ENCODE measurements at regions not wholly inside any gene's neighbourhood (a gene's known extent, or its start where the extent isn't known, plus 50 kb on each side); places are given as distances from the start of the nearest gene placed in this dataset.

DNA sequence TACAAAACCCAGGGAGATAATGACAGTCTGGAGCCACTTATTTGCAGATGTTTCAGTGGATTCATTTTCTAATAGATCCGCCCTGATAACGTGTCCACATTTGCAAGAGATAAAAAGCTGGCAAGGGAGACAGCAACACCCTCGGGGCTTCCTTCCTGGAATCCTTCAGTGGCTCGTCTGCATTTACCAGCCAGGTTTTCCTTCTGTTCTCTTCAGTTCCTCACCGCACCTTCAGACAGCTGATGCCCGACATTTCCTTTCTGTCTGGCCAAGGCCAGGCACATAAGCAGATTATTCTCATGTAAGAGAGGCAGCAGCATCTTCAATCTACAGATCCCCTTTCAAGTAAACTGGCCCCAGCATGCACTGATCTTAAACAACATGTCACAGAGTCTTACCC, 56.2 kb upstream of the SPATA12 start:
- Mint-ChIP-seq H3K27ac (no peak overlapping the region), H3K4me3 (ENCODE audit: low read depth) (no peak overlapping the region), H3K36me3 (ENCODE audit: insufficient read depth) (peaks cover 1% of the 10 kb centered on the region), H3K27me3 (no peaks in the 10 kb centered on the region), H3K9me3 (ENCODE audit: low read depth) (no peaks in the 10 kb centered on the region), H3K4me1 (ENCODE audit: low read depth) (peaks cover 23% of the 10 kb centered on the region)
- no peak for DNase-seq (ENCODE audit: low spot score, unreplicated experiment)
- TF ChIP-seq, protein P1, sequence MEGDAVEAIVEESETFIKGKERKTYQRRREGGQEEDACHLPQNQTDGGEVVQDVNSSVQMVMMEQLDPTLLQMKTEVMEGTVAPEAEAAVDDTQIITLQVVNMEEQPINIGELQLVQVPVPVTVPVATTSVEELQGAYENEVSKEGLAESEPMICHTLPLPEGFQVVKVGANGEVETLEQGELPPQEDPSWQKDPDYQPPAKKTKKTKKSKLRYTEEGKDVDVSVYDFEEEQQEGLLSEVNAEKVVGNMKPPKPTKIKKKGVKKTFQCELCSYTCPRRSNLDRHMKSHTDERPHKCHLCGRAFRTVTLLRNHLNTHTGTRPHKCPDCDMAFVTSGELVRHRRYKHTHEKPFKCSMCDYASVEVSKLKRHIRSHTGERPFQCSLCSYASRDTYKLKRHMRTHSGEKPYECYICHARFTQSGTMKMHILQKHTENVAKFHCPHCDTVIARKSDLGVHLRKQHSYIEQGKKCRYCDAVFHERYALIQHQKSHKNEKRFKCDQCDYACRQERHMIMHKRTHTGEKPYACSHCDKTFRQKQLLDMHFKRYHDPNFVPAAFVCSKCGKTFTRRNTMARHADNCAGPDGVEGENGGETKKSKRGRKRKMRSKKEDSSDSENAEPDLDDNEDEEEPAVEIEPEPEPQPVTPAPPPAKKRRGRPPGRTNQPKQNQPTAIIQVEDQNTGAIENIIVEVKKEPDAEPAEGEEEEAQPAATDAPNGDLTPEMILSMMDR (IDR thresholded peaks at IDR 0.05; ENCODE audit: unreplicated experiment), result no peak

DNA sequence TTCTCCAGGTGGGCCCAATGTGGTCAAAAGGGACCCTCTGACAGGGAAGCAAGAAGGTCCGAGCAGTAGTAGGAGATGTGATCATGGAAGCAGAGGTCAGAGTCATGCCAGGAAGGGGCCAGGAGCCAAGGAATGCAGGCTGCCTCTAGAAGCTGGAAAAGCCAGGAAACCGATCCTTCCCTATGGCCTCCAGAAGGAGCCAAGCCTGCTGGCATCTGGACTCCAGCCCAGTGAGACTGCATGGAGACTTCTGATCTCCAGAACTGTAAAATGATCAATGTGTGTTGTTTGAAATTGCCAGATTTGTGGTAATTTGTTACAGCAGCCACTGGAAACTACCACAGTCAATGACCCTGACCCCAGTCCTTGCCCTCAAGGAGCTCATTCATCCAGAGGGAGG, 56.8 kb upstream of the SPATA12 start:
- no peak for DNase-seq (ENCODE audit: low spot score, unreplicated experiment)
- Mint-ChIP-seq H3K27me3 (no peaks in the 10 kb centered on the region), H3K27ac (no peak overlapping the region), H3K4me1 (ENCODE audit: low read depth) (peaks cover 23% of the 10 kb centered on the region), H3K36me3 (ENCODE audit: insufficient read depth) (peaks cover 1% of the 10 kb centered on the region), H3K4me3 (ENCODE audit: low read depth) (no peak overlapping the region), H3K9me3 (ENCODE audit: low read depth) (no peaks in the 10 kb centered on the region)
- TF ChIP-seq, protein P1 (IDR thresholded peaks at IDR 0.05; ENCODE audit: unreplicated experiment), result no peak

DNA sequence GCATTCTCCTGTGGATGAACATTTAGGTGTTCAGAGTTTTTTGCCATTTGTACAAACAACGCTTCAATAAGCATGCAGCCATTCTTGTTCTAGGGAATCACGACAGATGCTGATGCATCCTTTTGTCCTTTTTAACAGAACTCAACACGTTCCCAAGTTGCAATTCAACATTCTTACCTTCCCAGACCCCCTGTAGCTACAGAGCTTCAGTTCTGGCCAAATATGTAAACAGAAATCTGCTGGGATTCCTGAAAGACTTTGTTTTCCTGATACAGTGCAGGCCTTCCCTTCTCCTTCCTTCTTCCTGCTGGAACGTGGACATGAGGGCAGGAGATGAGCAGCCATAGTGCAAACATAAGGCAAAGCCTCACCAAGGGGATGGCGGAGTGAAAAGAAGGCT, 59.1 kb upstream of the SPATA12 start:
- Mint-ChIP-seq H3K27ac (no peak overlapping the region), H3K9me3 (ENCODE audit: low read depth) (no peaks in the 10 kb centered on the region), H3K4me3 (ENCODE audit: low read depth) (no peak overlapping the region), H3K4me1 (ENCODE audit: low read depth) (peaks cover 16% of the 10 kb centered on the region), H3K36me3 (ENCODE audit: insufficient read depth) (peaks cover 1% of the 10 kb centered on the region), H3K27me3 (no peaks in the 10 kb centered on the region)
- DNase-seq (ENCODE audit: low spot score, unreplicated experiment), result no peak
- TF ChIP-seq, protein P1 (IDR thresholded peaks at IDR 0.05; ENCODE audit: unreplicated experiment), result no peak

DNA sequence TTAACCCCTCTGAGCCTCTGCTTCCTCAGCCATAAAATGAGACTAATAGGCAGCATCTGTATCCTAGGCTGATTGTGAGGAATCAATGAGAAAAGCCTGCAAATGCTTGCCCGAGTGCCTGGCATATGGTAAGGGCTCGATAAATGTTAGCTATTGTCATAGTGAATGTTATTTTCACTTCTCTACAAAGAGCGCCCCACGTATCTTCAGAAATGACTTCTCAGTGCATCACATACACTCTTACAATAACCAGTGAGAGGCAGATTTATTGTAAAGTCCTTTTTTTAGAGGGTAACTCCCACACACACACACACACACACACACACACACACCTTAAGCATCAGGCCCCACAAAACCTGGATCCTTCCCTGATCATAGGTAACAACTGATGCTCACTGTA, 60.5 kb upstream of the SPATA12 start:
- Mint-ChIP-seq H3K27ac (no peak overlapping the region), H3K36me3 (ENCODE audit: insufficient read depth) (peaks cover 1% of the 10 kb centered on the region), H3K9me3 (ENCODE audit: low read depth) (no peaks in the 10 kb centered on the region), H3K4me3 (ENCODE audit: low read depth) (no peak overlapping the region), H3K4me1 (ENCODE audit: low read depth) (peaks cover 15% of the 10 kb centered on the region), H3K27me3 (no peaks in the 10 kb centered on the region)
- TF ChIP-seq, protein P1 (IDR thresholded peaks at IDR 0.05; ENCODE audit: unreplicated experiment), result no peak
- no peak for DNase-seq (ENCODE audit: low spot score, unreplicated experiment)

DNA sequence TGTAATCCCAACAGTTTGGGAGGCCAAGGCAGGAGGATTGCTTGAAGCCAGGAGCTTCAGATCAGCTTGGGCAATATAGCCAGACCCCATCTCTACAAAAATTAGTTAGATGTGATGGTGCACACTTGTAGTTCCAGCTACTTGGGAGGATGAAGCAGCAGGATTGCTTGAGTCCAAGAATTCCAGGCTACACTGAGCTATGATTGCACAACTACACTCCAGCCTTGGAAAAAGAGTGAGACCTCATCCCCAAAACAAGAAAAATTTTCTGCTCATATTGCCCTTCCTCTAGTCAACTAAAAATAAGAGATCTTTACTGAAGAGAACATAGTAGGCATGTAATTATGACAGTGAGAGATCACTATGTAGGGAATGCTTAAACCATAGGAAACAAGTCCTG, 60.9 kb upstream of the SPATA12 start:
- peaks cover 1% of the 10 kb centered on the region for H3K36me3 Mint-ChIP-seq (ENCODE audit: insufficient read depth)
- H3K27ac Mint-ChIP-seq, result no peak overlapping the region
- H3K4me3 Mint-ChIP-seq (ENCODE audit: low read depth), result no peak overlapping the region
- no peaks in the 10 kb centered on the region for H3K9me3 Mint-ChIP-seq (ENCODE audit: low read depth)
- no peaks in the 10 kb centered on the region for H3K27me3 Mint-ChIP-seq
- no peak for DNase-seq (ENCODE audit: low spot score, unreplicated experiment)
- TF ChIP-seq, protein P1 (IDR thresholded peaks at IDR 0.05; ENCODE audit: unreplicated experiment), result no peak
- peaks cover 15% of the 10 kb centered on the region for H3K4me1 Mint-ChIP-seq (ENCODE audit: low read depth)
